Upper lobe of left lung (tissue), 4 donors: ENCODE measurements at regions not wholly inside any gene's neighbourhood (a gene's known extent, or its start where the extent isn't known, plus 50 kb on each side); places are given as distances from the start of the nearest gene placed in this dataset.

Experiments used
- POLR2AphosphoS5 ChIP-seq, 2 donors: sonication (generic); formaldehyde crosslinking; IDR thresholded peaks; one replicate each; pipeline ENCODE4 v1.5.1; 2017; ENCODE audit warnings: antibody characterized with exemption in 2 of 2
- TF ChIP-seq, protein P1 (sequence below), 6 experiments: fragments of 450-650 bp in 4 of 6; fragments of 200-600 bp in 2 of 6; sonication (generic) in 2 of 6; IDR thresholded peaks; one replicate each; pipeline ENCODE4 v1.5.1; 2016 to 2019; ENCODE audit warnings: antibody characterized with exemption in 6 of 6

DNA sequence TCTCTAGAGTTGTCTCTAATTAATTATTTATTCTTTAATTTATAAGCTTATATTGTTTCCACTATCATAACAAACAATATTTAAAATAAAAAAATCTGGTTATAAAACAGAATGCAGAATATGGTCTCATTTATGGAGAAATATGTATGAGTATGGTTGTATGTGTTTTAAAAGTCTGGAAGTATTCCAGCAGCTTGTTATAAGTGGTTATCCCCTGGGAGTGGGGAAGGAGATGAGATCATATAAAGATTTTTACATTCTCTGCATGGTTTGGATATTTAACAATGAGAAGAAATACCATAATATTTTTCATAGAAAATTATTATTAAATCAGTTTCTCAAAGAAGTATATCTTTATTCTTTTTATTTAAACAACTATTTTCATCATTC is 135.4 kb upstream of the MB21D2 start:
- TF ChIP-seq, protein P1, sequence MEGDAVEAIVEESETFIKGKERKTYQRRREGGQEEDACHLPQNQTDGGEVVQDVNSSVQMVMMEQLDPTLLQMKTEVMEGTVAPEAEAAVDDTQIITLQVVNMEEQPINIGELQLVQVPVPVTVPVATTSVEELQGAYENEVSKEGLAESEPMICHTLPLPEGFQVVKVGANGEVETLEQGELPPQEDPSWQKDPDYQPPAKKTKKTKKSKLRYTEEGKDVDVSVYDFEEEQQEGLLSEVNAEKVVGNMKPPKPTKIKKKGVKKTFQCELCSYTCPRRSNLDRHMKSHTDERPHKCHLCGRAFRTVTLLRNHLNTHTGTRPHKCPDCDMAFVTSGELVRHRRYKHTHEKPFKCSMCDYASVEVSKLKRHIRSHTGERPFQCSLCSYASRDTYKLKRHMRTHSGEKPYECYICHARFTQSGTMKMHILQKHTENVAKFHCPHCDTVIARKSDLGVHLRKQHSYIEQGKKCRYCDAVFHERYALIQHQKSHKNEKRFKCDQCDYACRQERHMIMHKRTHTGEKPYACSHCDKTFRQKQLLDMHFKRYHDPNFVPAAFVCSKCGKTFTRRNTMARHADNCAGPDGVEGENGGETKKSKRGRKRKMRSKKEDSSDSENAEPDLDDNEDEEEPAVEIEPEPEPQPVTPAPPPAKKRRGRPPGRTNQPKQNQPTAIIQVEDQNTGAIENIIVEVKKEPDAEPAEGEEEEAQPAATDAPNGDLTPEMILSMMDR (IDR thresholded peaks at IDR 0.05): no peak
- no peak for TF ChIP-seq POLR2AphosphoS5 (IDR thresholded peaks at IDR 0.05)
